A673 (cell line): ENCODE measurements at regions not wholly inside any gene's neighbourhood (a gene's known extent, or its start where the extent isn't known, plus 50 kb on each side); places are given as distances from the start of the nearest gene placed in this dataset.

Experiments used
- BruUV-seq: library from RNA; stranded (reverse); fragments of 400-500 nt; replicated peaks from 2 replicates; lab custom pipeline; 2021; lab: Mats Ljungman, UMichigan
- CTCF ChIA-PET: fragments of 300-600 bp; sonication (Branson Sonifier 250); formaldehyde crosslinking; loops from one replicate; lab custom pipeline; 2022; ENCODE audit warnings: antibody characterized with exemption; lab: Charles Lee
- POLR2A ChIA-PET: fragments of 300-600 bp; sonication (Branson Sonifier 250); formaldehyde crosslinking; loops from one replicate; lab custom pipeline; 2022; ENCODE audit warnings: antibody characterized with exemption; ENCODE audit not compliant: low non-redundant PET; lab: Charles Lee
- DNase-seq: peaks from one replicate; pipeline ENCODE4 v3.0.0-alpha.2; 2015; ENCODE audit warnings: low spot score
- H3K27ac ChIP-seq: fragments of 200-600 bp; sonication (generic); 2 replicates; pipeline ENCODE4 v1.5.1; 2016; ENCODE audit warnings: mixed run types, low read depth, mild to moderate bottlenecking, mixed read lengths, antibody characterized with exemption, low read length; ENCODE audit not compliant: poor library complexity, severe bottlenecking
- H3K27me3 ChIP-seq: fragments of 200-600 bp; sonication (generic); replicated peaks from 2 replicates; pipeline ENCODE4 v1.6.1; 2017; ENCODE audit warnings: mixed run types, low read depth, mild to moderate bottlenecking, mixed read lengths, antibody characterized with exemption, low read length; ENCODE audit not compliant: insufficient read depth, poor library complexity
- H3K36me3 ChIP-seq: fragments of 200-600 bp; sonication (generic); 2 replicates; pipeline ENCODE4 v1.6.1; 2016; ENCODE audit warnings: mixed run types, mild to moderate bottlenecking, mixed read lengths, antibody characterized with exemption, low read length; ENCODE audit not compliant: insufficient read depth, poor library complexity, severe bottlenecking
- H3K4me1 ChIP-seq: fragments of 200-600 bp; sonication (generic); 2 replicates; pipeline ENCODE4 v1.6.1; 2017; ENCODE audit warnings: mixed run types, mild to moderate bottlenecking, mixed read lengths, antibody characterized with exemption, low read length; ENCODE audit not compliant: insufficient read depth, poor library complexity, severe bottlenecking
- H3K4me3 ChIP-seq: fragments of 200-600 bp; sonication (generic); 2 replicates; pipeline ENCODE4 v1.5.1; 2016; ENCODE audit warnings: low read depth, mixed run types, mild to moderate bottlenecking, mixed read lengths, low read length; ENCODE audit not compliant: poor library complexity, severe bottlenecking
- H3K9me3 ChIP-seq: fragments of 200-600 bp; sonication (generic); 2 replicates; pipeline ENCODE4 v1.6.1; 2016; ENCODE audit warnings: mixed run types, low read depth, mild to moderate bottlenecking, mixed read lengths, antibody characterized with exemption, low read length; ENCODE audit not compliant: poor library complexity, severe bottlenecking
- EZH2 ChIP-seq: fragments of 200-600 bp; sonication (generic); IDR thresholded peaks from 2 replicates; pipeline ENCODE4 v1.6.1; 2017; ENCODE audit warnings: borderline replicate concordance, low read depth, mild to moderate bottlenecking, mixed read lengths, antibody characterized with exemption, low read length; ENCODE audit not compliant: poor library complexity, severe bottlenecking
- intact Hi-C: fragments of 100-400 bp; cut with micrococcal nuclease; formaldehyde crosslinking; loops from one replicate; pipeline ENCODE4 v1.10.0; 2022; ENCODE audit not compliant: unreplicated experiment
- TF ChIP-seq, protein P1 (sequence below): fragments of 300-800, 200-600 bp; sonication (generic); conservative IDR thresholded peaks from 2 replicates; pipeline ENCODE4 v1.5.1; 2017; ENCODE audit warnings: low read depth, mild to moderate bottlenecking, antibody characterized with exemption, low read length, moderate library complexity, mixed read lengths

DNA sequence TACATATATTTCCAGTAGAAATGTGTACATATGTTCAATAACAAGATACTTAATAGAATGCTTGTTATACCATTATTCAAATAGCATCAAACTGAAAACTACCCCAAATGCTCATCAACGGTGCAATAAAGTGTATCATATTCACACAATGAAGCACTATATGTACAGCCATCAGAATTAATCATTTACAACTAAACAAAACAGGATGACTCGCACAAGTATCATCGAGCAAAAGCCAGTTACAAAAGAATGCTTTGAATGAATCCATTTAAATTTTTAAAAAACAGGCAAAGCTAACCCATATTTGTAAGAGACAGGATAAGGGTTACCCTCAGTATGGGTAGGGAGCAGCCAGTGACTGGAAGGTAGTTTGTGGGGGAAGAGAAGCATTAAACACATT, 132.8 kb upstream of the PDE1A start:
- TF ChIP-seq, protein P1, sequence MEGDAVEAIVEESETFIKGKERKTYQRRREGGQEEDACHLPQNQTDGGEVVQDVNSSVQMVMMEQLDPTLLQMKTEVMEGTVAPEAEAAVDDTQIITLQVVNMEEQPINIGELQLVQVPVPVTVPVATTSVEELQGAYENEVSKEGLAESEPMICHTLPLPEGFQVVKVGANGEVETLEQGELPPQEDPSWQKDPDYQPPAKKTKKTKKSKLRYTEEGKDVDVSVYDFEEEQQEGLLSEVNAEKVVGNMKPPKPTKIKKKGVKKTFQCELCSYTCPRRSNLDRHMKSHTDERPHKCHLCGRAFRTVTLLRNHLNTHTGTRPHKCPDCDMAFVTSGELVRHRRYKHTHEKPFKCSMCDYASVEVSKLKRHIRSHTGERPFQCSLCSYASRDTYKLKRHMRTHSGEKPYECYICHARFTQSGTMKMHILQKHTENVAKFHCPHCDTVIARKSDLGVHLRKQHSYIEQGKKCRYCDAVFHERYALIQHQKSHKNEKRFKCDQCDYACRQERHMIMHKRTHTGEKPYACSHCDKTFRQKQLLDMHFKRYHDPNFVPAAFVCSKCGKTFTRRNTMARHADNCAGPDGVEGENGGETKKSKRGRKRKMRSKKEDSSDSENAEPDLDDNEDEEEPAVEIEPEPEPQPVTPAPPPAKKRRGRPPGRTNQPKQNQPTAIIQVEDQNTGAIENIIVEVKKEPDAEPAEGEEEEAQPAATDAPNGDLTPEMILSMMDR: no peak
- TF ChIP-seq EZH2: no peak
- CTCF ChIA-PET: no interaction called here
- Histone ChIP-seq H3K4me3 (no peak overlapping the region), H3K27me3 (no peaks in the 10 kb centered on the region), H3K9me3 (no peaks in the 10 kb centered on the region), H3K27ac (no peak overlapping the region), H3K4me1 (no peaks in the 10 kb centered on the region), H3K36me3 (no peaks in the 10 kb centered on the region)
- BruUV-seq: no TSS peak
- intact Hi-C loops: no loop called here
- POLR2A ChIA-PET: no interaction called here
- DNase-seq: no peak

DNA sequence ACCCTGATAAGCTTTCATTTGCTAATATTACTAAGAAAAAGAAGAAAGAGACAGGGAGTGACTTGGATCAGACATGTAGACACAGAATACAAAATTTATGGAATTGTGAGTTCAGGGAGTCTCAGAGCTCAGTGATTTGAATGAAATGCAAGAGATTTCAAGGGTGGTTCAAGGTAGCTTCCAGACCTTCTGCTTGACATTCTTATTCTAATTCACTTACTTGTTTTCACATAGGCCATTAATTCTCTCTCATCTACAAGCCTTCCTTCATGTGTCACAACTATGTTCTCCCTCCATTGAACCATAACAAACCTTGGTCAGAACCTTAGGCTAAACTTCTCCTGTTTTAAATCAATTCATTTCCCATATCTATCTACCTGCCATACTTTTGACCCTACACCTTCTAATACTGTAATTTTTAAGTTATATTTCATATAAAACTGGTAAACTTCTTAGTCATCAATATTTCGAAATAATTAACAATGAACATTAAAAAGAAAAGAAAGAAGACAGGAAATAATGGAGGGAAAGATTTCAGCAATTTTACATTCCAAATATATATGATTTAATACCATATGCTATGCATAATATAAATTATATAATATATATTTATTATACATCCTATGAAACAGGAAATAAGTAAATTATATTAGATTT, 139.2 kb upstream of the PDE1A start:
- no peaks in the 10 kb centered on the region for H3K27me3 ChIP-seq
- no peak overlapping the region for H3K27ac ChIP-seq
- H3K4me1 ChIP-seq: peaks cover 1% of the 10 kb centered on the region
- intact Hi-C loops: no loop called here
- TF ChIP-seq, protein P1: no peak
- TF ChIP-seq EZH2: no peak
- no peaks in the 10 kb centered on the region for H3K36me3 ChIP-seq
- no peak overlapping the region for H3K4me3 ChIP-seq
- DNase-seq: no peak
- POLR2A ChIA-PET: no interaction called here
- no TSS peak for BruUV-seq
- H3K9me3 ChIP-seq: no peaks in the 10 kb centered on the region
- CTCF ChIA-PET: no interaction called here

GRCh38 chr2:182573553-182573952, 142.5 kb upstream of the DNAJC10 start:
- CTCF ChIA-PET: no interaction called here
- POLR2A ChIA-PET: no interaction called here
- no peaks in the 10 kb centered on the region for H3K9me3 ChIP-seq
- H3K27me3 ChIP-seq: no peaks in the 10 kb centered on the region
- H3K27ac ChIP-seq: no peak overlapping the region
- TF ChIP-seq EZH2: no peak
- TF ChIP-seq, protein P1: no peak
- H3K36me3 ChIP-seq: no peaks in the 10 kb centered on the region
- no TSS peak for BruUV-seq
- intact Hi-C loops: no loop called here
- peaks cover 28% of the 10 kb centered on the region for H3K4me1 ChIP-seq
- no peak for DNase-seq
- no peak overlapping the region for H3K4me3 ChIP-seq
